ENCODE measurements at regions not wholly inside any gene's neighbourhood (a gene's known extent, or its start where the extent isn't known, plus 50 kb on each side); places are given as distances from the start of the nearest gene placed in this dataset.
"Not testable (repeated sequence)": the region's sequence is repeated elsewhere in the genome, so short reads cannot be mapped to it uniquely, and the experiment has no call there.

DNA sequence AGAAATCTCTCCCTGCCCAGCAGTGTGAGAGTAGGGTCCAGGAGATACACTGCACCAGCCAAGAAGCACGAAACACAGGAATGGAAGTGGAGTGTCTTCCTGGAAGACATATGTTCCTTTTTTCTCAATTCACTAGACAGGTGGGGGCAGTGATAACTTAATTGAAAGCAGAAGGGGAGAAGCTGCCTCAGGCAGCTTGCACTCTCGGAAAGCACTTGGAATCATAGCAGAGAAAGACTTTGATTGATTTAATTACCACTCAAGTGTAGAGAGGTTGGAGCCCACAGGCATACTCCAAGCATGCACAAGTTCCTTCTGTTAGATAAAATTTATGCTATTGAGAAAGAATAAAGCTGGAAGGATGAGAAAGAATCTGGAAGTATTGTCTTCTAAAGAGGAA is 249.4 kb downstream of the SLITRK6 start:
- ATAC-seq (ENCODE audit: low FRiP score) (no peak), DNase-seq (ENCODE audit: low spot score) (no peak)
- TF ChIP-seq, protein P1, sequence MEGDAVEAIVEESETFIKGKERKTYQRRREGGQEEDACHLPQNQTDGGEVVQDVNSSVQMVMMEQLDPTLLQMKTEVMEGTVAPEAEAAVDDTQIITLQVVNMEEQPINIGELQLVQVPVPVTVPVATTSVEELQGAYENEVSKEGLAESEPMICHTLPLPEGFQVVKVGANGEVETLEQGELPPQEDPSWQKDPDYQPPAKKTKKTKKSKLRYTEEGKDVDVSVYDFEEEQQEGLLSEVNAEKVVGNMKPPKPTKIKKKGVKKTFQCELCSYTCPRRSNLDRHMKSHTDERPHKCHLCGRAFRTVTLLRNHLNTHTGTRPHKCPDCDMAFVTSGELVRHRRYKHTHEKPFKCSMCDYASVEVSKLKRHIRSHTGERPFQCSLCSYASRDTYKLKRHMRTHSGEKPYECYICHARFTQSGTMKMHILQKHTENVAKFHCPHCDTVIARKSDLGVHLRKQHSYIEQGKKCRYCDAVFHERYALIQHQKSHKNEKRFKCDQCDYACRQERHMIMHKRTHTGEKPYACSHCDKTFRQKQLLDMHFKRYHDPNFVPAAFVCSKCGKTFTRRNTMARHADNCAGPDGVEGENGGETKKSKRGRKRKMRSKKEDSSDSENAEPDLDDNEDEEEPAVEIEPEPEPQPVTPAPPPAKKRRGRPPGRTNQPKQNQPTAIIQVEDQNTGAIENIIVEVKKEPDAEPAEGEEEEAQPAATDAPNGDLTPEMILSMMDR (IDR thresholded peaks at IDR 0.05): no peak

DNA sequence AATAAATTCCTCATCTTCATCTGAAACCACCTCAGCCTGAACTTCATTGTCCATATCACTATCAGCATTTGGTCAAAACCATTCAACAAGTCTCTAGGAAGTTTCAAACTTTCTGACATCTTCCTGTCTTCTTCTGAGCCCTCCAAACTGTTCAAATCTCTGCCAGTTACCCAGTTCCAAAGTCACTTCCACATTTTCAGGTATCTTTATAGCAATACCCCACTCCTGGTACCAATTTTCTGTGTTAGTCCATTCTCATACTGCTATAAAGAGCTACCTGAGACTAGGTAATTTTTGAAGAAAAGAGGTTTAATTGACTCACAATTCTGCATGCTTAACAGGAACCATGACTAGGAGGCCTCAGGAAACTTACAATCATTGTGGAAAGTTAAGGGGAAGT is 250.4 kb downstream of the SLITRK6 start:
- ATAC-seq (ENCODE audit: low FRiP score); DNase-seq (ENCODE audit: low spot score): not testable (repeated sequence)

DNA sequence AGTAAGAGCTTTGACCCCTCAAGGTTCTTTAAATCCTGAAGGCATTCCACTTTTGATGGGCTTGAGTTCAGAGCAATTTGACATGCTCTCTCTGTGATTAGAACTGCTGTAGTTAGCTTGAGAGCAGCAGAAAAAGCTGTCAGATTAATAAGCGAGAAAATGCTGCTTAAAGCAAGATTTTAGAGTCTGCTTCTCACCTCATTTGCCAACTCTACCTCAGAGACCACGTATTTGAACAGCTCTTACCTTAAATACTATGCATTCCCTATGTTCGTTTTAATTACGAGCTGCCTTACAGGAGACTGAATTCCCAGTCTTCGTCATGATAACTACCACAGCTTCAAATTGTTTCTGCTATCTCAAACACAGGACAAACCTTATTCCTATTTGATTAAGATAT is 253.4 kb downstream of the SLITRK6 start:
- DNase-seq (ENCODE audit: low spot score): no peak
- TF ChIP-seq, protein P1 (IDR thresholded peaks at IDR 0.05): no peak
- no peak for ATAC-seq (ENCODE audit: low FRiP score)

DNA sequence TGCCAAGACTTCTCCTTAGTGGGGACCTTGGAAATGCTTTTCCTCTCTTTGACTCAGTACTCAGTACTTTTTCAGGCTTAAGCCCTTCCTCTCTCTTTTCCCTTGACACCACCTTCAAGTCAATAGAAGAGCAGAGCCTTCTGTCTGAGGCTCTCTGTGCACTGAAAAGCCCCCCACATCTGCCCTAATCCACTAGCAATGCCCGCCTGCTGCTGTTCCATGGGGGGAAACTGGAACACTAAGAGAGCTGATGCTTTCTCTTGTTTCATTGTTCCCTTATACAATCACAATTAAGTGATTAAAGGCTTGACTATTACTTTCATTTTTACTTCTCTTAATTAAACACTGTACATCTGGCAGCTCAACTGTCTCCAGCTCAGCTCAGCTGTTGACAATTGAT is 254.5 kb downstream of the SLITRK6 start:
- TF ChIP-seq, protein P1 (IDR thresholded peaks at IDR 0.05): no peak
- ATAC-seq (ENCODE audit: low FRiP score) (no peak), DNase-seq (ENCODE audit: low spot score) (no peak)

DNA sequence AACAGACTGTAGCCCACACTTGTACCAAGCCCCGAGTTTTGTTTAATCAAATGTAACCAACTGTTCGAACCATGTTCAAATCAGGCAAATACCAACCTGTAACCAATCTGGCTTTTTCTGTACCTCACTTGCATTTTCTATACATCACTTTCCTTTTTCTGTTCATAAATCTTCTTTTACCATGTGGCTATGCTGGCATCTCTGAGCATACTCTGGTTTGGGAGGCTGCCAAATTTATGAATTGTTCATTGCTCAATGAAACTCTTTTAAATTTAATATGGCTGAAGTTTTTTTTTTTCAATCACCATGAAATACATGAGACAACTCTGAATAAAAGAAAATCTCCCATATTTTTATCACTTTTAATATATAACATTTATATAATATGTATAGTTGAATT is 256.1 kb downstream of the SLITRK6 start:
- no peak for DNase-seq (ENCODE audit: low spot score)

DNA sequence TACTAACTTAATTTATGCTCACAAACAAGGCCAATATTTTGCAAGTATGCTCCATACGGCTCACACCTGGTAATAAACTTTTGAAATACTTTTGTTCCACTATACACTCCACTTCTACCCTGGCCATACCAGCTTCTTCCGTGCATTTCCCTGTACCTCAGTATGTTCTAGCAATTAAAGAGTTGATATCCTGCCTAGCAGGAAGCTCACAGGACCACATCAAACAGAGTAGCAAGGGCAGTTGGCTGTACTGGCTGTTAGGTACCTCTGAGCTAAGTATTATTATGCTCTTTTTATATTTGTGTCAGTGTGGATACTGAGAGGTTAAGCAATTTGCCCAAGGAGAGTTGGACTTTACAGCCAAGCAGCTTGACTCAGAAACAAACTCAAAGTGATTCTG is 257.7 kb downstream of the SLITRK6 start:
- DNase-seq (ENCODE audit: low spot score): no peak
- no peak for ATAC-seq (ENCODE audit: low FRiP score)
- TF ChIP-seq, protein P1 (IDR thresholded peaks at IDR 0.05): no peak

More for the DNA sequence above, 256.1 kb downstream of the SLITRK6 start:
- TF ChIP-seq, protein P1 (IDR thresholded peaks at IDR 0.05): no peak
- ATAC-seq (ENCODE audit: low FRiP score): no peak

GRCh38 chr13:85538957-85539356 is 260.3 kb downstream of the SLITRK6 start:
- no peak for DNase-seq (ENCODE audit: low spot score)
- TF ChIP-seq, protein P1 (IDR thresholded peaks at IDR 0.05): no peak
- no peak for ATAC-seq (ENCODE audit: low FRiP score)

DNA sequence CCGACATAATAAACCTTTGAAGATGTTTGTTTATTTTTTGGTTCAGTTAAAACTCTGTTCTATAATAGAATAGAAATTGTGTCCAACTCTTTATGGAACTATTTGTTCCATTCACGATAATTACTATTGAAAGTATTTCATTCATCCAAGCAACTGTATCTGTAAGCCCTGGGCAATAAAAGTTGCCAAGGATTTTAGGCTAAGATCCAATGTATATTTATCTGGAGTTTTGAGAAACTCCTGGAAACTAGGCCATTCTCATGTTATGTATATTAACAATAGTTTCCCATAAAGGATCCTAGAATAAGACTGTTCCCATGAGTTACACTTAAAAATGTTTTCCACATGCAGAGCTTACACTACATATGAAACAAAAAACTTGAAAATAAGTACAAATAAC is 261.6 kb downstream of the SLITRK6 start:
- DNase-seq (ENCODE audit: low spot score): no peak
- ATAC-seq (ENCODE audit: low FRiP score): no peak

More for the DNA sequence above, 261.6 kb downstream of the SLITRK6 start:
- TF ChIP-seq, protein P1 (IDR thresholded peaks at IDR 0.05): no peak

Data from omental fat pad (tissue), 3 donors.